ENCODE measurements at regions not wholly inside any gene's neighbourhood (a gene's known extent, or its start where the extent isn't known, plus 50 kb on each side); places are given as distances from the start of the nearest gene placed in this dataset.
A peak's percentile ranks its signal among the peaks of the same experiment; 100 is the strongest.
"Not testable (repeated sequence)": the region's sequence is repeated elsewhere in the genome, so short reads cannot be mapped to it uniquely, and the experiment has no call there.

DNA sequence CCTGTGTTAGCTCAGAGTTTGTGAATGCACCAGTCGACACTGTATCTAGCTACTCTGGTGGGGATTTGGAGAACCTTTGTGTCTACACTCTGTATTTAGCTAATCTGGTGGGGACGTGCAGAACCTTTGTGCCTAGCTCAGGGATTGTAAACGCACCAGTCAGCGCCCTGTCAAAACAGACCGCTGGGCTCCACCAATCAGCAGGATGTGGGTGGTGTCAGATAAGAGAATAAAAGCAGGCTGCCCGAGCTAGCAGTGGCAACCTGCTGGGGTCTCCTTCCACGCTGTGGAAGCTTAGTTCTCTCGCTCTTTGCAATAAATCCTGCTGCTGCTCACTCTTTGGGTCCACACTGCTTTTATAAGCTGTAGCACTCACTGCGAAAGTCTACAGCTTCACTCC, 324.2 kb downstream of the RAD51AP2 start:
- DNase-seq (ENCODE audit: low read depth) = no peak

DNA sequence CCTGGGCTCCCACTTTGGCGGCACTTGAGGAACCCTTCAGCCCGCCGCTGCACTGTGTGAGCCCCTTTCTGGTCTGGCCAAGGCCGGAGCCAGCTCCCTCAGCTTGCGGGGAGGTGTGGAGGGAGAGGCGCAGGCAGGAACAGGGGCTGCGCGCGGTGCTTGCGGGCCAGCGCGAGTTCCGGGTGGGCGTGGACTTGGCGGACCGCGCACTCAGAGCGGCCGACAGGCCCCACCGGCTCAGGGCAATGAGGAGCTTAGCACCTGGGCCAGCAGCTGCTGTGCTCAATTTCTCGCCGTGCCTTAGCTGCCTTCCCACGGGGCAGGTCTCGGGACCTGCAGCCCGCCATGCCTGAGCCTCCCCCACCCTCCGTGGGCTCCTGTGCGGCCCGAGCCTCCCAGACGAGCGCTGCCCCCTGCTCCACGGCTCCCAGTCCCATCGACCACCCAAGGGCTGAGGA, 324.8 kb downstream of the RAD51AP2 start:
- DNase-seq (ENCODE audit: low read depth) = not testable (repeated sequence)

DNA sequence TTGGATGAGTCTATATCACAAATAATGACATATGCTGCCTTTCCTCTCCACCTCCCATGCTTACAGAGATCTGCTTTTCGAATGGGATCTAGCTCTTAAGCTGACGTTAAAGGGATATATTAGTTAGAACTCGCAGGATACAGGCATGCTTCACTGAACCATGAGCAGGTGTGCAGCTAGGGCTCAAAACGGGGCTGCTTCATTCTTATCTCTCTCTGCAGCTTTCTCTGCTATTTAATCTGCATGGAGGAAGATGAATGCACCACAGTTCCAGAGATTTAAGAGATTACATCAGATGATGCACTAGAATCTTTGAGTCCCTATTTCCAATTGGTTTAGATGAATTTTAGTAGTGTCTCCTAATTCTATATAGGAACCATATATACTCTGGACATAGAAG, 327.0 kb downstream of the RAD51AP2 start:
- no peak for DNase-seq (ENCODE audit: low read depth)

DNA sequence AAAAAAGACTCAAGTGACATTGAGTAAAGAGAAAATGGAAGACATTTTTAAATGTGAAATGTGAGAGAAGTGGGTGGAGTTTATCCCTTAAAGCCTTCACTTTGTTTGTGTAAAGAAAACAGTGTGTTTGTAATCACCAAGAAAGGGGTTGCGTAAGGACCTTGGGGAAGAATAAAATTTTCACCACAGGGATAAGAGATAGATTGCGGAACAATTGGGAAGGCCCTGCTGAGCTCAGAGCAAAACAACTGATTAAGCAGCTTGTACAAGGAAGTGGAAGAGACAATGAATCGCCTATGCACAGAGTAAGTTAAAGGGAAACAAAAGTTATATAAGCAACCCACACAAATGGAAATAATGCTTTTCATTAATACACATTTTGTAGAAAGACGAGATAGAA, 327.7 kb downstream of the RAD51AP2 start:
- no peak for DNase-seq (ENCODE audit: low read depth)

DNA sequence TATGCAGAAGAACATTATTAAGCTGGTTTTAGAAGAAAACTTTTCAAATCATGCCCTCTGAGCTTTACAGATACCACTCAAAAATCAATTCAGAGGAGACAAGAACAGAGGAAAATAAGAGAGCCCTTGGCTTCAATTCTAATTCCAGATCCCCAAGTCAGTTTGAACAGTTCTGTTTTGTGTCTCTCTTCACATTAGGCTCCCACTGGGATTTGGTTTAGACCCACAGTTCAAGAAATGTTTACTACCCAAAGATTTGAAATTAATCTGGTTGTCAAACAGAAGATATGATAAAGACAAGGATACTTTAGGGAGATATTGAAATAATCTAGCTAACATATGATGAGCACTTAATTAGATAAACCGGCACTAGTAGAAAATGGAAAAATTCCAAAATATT, 329.5 kb downstream of the RAD51AP2 start:
- no peak for DNase-seq (ENCODE audit: low read depth)

DNA sequence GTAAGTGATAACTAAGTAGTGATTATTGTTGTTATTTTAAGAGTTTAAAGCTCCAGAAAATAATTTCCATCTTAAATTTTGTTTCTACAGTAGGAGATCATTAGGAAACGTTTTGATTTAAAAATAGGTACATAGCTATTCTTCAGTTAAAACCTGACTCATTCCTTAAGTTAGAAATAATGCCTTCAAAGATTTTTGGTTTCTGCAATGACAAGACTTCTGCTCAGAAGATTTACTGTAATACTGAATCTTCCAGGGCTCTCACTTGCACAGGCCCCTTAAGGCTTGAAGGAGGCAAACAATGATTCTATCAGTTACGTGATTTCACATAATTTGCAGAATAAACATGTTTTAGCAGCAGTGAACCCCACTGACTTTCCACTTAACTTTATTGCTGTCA, 333.7 kb downstream of the RAD51AP2 start:
- no peak for DNase-seq (ENCODE audit: low read depth)

DNA sequence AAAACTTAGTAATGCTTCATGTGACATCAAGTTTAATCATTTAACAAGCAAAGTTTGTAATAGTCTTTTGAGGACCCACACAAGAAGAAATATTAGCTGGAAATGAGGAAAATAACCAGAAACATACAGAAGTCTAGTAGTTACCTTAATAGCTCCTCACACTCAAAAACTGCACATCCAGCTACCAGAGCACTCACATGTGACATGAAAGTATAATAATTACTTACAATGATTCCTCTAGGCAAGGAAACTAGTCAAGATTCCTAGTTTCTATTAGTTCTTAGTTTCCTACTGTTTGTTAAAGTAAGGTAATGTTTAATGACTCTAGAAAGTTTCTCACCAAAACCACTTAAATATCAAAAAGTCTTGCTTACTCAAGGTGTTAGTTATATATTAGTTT, 335.8 kb downstream of the RAD51AP2 start:
- DNase-seq (ENCODE audit: low read depth) = no peak

DNA sequence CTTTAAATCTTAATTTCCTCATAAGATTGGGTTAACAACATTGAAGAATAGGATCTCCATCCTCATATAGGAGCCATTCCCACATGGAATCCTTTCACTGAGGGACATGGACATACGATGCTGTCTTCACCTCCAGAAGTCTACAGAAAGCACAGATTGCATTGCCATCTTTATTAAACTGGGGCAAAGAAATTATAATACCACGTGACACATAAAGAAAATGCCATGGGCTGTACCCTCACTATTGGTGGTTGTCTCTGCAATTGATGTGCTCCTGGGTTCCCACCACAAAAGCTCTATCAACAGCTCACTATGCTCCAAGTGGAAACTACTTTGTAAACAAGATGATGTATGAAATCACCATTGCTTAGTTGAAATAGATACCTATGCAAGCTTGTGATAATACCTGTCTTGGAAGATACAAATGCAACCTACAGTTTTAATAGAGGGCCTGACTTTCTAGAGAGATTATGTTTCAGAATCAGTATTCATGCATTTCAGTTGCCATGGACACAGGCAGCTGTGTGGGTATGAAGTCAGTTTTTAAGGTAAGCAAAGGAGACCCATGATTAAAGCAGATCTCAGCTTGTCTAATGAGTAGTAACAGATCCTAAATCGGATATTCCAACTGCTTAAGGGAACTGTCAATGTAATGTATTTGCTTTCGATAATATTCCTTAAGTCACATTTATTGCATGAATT, 337.0 kb downstream of the RAD51AP2 start:
- DNase-seq (ENCODE audit: low read depth) = no peak

DNA sequence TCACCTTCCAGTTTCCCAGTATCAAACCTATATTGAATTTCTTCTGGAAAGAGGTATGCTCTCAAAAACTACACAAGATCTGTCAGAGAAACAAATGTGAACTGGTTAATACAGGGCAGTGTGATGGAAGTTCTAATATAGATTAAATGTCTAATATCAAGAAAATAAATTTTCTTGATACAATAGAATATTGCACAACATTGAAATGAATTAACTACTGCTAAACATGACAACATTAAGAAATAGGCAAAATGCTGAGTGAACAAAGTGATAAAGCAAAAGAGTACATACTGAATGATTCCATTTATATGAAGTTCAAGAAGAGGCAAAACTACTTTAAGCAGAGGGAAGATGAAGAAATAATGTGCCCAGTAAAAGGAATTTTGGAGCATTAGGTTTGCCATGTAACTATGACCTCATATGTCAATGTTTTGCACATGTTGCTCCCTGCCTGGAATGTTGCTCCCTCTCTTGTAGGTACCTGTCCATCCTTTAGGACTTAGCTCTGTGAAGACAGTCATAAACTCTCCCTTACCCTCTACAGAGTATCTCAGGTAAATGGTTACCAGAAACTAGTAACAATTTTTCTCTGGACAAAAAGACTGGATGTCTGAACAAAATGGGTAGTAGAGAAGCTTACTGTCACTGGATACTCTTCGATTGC, 339.0 kb downstream of the RAD51AP2 start:
- no peak for DNase-seq (ENCODE audit: low read depth)

DNA sequence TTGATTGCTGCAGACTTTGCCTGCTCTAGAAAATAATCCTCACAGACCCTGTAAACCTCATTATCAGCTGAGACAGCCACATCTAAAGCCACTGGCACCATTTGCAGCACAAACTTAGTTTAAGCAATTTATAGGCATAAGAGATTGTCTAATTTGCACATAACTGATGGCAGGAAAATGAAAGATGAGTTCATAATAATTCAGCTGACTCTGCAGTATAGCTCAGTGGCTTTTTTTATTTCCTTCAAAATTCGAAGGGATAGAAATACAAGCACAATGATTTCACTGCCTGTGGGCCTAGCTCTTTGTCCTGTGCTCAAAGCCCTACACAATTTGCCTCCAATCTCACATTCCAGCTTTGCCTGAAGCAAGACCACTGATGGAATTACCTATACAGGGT, 341.2 kb downstream of the RAD51AP2 start:
- no peak for DNase-seq (ENCODE audit: low read depth)

DNA sequence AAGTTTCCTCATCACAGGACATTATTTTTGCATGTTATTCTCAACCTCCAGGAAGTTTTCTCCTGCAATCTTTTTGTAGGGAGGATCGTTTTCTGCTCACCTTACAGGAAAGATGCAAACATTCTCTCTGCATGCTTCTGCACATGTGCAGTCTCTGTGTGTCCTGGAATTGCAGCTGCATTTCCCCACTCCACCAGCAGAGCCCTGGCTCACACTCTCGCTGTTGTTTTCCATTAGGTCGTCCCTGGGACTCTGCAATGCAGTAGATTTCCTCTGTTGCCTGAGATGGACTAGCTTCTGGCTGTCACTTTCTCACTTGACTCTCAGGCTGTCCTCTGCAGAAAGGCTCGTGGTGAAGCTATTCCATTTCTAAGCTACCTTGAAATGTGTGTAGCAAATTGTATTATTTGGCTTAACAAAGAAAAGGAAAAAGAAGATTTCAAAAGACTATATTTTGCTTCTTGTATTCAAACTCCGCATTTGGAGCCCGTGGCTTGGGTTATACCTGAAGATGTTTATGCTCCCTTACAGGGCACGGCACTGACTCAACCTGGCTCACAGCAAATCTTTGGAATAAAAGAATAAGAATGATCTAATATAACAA, 346.7 kb downstream of the RAD51AP2 start:
- DNase-seq (ENCODE audit: low read depth) = no peak

DNA sequence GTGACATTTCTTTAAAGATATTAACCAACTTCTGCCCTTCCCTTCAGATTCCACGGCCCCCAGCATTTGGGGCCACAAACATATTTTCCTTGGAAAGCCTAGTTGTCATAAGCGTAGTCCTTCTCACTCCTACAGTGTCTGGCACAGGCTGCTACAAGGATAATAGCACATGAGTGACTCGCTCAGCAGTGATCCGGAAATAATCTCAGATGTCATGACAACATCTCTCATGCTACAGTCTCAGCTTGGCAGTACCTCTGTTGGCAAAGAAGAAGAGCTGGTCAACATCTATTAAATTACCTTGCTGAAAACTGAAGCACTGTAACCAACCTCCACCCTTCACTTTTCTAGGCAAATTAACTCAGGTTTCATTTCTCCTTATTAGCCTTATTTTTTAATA, 351.7 kb downstream of the RAD51AP2 start:
- no peak for DNase-seq (ENCODE audit: low read depth)

DNA sequence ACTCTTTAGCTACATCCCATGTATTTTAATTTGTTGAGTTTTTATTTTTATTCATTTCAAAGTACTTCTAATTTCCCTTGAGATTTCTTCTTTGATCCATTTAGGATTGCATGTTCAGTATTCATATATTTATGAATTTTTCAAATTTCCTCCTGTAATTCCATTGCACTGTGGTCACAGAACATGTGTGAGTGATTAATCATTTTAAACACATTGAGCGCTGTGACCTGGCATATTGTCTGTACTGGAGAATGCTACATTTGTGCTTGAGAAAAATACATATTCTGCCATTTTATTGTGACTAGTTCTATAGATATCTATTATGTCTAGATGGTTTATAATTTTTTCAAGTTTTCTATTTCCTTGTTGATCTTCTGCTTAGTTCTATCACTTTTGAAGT, 353.7 kb downstream of the RAD51AP2 start:
- DNase-seq (ENCODE audit: low read depth) = no peak

DNA sequence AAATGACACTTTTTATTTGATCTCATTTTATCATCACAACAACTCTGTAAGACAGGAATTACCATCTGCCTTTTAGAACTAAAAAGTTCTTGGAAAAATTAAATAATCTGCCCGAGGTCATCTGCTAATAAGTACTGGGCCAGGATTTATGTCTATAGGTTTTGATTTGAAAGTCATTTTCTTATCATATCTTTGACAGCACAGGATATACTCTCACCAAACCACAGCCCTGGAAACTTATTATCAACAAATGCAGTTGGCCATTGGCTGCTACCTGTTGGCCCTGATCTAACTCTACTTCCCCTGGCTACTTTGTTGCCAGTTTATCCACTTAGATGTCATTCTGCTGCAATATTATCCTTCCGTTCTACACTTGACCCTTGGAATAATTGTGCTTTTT, 354.6 kb downstream of the RAD51AP2 start:
- DNase-seq (ENCODE audit: low read depth) = peak; percentile 42

DNA sequence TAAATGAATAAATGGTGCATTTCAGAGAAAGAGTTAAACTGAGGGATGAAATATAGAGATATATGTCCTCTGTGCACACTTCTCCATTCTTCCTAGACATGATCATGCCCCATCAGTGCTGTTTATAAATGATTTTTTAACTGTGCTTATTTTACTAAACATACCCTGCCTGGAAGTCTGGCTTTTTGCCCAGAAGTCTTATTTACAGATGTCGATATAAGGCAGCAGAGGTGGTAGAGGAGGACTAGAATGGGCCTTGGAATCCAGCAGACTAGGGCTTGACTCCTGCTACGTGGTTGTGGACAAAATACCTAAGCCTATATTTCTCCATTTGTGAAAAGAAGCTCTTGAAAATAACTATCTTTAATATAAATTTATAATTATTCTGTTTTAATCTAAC, 355.5 kb downstream of the RAD51AP2 start:
- no peak for DNase-seq (ENCODE audit: low read depth)

DNA sequence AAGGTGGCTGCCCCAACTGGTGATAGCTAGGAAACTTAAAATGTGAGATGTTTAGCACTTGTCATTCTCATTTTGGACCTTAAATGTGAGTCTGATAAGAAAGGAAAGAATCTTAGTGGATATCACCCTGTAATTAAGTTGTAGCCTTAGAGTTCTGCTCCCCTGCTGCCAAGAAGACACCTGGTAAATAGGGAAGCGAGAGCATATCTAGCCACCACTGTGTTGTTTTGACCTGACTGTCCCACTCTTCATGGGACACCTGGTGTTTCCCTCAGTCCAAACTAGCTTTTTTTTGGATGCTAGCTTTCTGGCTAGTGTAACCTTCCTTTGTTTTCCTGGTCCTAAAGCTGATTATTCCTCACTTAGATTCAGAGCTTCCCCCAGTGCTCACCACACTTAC, 357.6 kb downstream of the RAD51AP2 start:
- DNase-seq (ENCODE audit: low read depth) = no peak

DNA sequence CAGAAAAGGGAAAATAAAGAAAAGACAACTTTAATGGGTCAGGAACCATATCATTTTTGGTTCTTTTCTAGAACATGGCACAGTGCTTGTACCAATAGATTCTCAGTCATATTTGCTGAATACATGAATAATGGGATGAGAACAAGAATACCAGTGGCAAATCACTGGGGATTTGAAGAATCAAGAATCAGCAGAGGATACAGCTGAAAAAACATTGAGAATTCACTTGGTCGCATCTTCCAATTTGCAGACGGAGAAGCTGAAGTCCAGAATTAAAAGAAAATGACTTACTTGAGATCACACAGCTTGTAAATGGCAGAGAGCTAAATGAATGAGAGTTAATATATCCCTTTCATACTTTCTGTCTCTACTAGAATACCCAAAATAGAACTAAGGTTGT, 362.2 kb downstream of the RAD51AP2 start:
- no peak for DNase-seq (ENCODE audit: low read depth)

DNA sequence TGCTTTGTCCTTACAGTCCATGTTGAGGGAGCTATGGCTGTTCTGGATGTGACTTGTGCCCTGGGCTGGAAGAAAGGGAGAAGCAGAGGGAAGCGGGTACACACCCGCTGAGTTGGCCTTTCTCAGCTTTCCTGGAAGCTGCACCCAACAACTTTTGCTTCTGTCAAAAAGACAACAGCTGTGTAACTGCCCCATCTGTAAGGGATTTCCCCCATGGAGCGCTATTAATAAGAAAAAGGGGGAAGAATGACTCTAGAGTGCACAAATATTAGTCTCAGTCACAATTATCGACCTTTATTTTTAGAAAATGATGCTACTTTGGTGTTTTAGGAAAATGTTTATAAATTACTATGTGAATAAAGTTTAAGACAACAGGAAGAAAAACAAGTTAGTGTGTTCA, 368.3 kb downstream of the RAD51AP2 start:
- no peak for DNase-seq (ENCODE audit: low read depth)

DNA sequence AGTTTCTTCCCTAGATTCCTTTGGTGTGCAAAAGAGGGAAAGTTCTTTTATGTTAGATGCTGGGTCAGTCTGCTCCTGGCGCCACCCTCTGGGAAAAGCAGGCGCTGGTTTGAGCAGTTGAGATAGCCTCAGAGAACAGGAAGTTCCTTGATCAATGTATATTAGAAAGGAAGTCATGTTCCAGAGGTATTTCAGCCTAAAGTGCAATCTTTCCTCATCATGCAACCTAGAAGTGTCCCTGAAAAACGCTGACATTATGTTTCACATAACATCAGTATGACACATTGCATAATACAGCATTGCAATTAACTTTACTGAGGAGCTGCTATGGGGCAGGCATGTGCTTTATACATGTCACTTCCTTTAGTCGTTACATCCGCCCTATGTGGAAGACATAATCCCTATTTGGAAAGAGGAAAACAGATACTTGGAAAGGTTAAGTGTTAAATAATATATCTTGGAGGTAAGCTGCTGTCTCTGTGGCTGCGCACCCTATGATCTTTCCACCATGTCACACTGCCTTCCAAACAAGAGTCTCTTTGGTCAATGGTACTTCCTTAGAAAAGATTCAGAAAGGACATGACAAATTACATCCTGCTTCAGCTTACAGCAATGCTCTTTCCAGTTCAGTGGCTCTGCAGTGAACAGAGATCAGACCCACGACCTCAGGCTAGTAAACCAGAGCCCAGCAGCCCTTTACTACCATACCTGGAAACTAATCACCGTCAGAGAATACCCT, 369.7 kb downstream of the RAD51AP2 start:
- DNase-seq (ENCODE audit: low read depth) = no peak

DNA sequence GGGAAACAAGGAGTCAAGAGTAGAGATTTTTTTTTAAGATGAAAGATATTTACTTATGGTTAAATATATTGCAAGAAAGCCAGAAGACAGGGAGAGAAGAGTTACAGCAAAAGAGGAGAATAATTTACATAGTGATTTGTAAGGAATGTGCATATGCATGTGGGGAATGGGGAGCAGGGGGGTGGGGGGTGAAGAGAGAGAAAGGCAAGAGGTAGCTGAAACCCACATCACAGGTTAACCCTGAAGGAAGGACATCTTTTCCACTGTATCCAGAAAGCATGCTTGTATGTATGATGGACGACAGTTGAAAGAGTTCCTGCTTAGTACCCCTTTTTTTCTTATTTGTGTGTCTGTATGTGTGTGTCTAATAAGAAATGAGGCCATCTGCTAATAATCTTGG, 371.9 kb downstream of the RAD51AP2 start:
- no peak for DNase-seq (ENCODE audit: low read depth)

DNA sequence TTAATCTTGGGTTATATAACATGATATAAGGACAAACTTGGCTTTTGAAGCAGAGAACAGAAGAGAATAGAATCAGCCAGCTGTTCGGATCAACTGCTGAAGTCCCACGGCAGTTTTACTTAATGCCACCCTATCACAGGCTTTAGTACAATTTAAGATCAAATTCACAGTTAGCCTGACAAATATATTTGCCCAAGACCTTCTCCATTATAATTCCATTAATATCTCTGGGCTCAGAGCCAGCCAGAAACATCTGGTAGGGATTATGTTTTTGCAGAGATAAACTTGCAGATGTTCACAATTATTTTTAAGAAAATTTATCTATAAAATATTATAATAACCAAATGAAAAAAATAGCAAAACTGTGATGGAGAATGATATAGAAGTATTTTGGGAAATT, 381.4 kb downstream of the RAD51AP2 start:
- no peak for DNase-seq (ENCODE audit: low read depth)

DNA sequence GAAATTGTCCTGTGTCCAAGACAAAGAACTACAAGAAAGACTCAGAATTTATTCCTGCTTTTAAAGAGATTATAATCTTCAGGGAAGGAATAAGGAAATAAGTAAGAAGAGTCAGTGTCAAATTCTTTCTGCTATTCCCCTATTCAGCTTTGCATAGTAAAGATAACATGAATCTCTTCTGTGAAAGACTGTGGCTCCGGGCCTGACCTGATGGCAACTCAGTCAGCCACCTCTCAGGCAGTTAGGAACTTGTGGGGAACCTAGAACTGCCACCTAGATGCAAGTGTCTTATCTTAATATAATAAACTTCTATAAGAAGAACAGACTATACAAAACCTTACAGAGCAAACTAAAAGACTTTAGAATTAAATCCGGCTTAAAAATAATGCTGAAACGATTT, 382.0 kb downstream of the RAD51AP2 start:
- DNase-seq (ENCODE audit: low read depth) = no peak

DNA sequence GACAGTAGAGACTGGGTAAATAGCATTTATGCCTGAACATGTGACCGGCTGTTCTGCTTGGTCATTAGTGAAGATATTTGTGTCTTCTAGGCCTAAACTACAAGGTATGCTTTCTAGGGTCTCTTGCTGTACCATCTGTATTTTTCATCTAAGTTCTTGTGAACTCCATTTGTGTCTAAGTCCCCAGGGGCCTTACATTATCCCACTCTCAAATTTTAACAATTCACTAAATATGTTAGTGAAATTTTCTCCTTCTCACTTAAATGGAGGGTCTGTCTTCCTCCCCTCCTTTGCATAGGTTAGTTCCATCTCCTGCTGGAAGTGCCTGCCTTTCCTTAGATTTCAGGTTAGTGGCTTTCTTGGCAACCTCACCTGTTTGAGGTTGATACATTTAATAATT, 382.6 kb downstream of the RAD51AP2 start:
- no peak for DNase-seq (ENCODE audit: low read depth)
